ENCODE measurements at regions not wholly inside any gene's neighbourhood (a gene's known extent, or its start where the extent isn't known, plus 50 kb on each side); places are given as distances from the start of the nearest gene placed in this dataset.

- no peak overlapping the region for H3K18ac ChIP-seq (ENCODE audit: extremely low read depth, low read length)
- TF ChIP-seq GABPA (IDR thresholded peaks at IDR 0.05; ENCODE audit: borderline replicate concordance, insufficient read depth, low read length) (no peak), SP4 (IDR thresholded peaks at IDR 0.05; ENCODE audit: low read length) (no peak), JUND (IDR thresholded peaks at IDR 0.05; ENCODE audit: low read length) (no peak), RBBP5 (IDR thresholded peaks at IDR 0.05; ENCODE audit: borderline replicate concordance, low read depth, low read length) (no peak), SUZ12 (IDR thresholded peaks at IDR 0.05; ENCODE audit: low read length) (no peak), BRCA1 (IDR thresholded peaks at IDR 0.05; ENCODE audit: low read depth, low read length) (no peak), CEBPB (IDR thresholded peaks at IDR 0.05; ENCODE audit: low read depth, low read length) (no peak), CHD2 (IDR thresholded peaks at IDR 0.05; ENCODE audit: low read length) (no peak)
- H3K56ac ChIP-seq (replicated peaks; ENCODE audit: insufficient read length, low read depth, low read length) = no peak overlapping the region
- no peak for FAIRE-seq
- no peaks in the 10 kb centered on the region for H3K79me1 ChIP-seq (ENCODE audit: low read depth, low read length)
- no peak overlapping the region for H3K4me3 ChIP-seq (ENCODE audit: extremely low read depth in 1 of 4, insufficient read depth in 2 of 4, low read depth in 3 of 4, low read length in 4 of 4)
- H3K27me3 ChIP-seq (replicated peaks in 1 of 4; ENCODE audit: control insufficient read depth in 3 of 4, extremely low read depth in 1 of 4, insufficient read depth in 3 of 4, low read length in 3 of 4) = no peaks in the 10 kb centered on the region; a peak in 1 of 7 replicates
- H3K23me2 ChIP-seq (ENCODE audit: low read depth, low read length) = no peaks in the 10 kb centered on the region
- CTCF ChIA-PET (ENCODE audit: partially characterized antibody) = interaction anchor here (1.0 to 1.3 kb wide), 2 partner anchors 12 to 83 kb away, joined by 3 to 5 read pairs; no protein-coding TSS in a partner anchor
- no peak overlapping the region for H4K8ac ChIP-seq (ENCODE audit: extremely low read depth, insufficient read depth, low read length)
- no peaks in the 10 kb centered on the region for H3K79me2 ChIP-seq (ENCODE audit: control insufficient read depth in 1 of 2, insufficient read depth in 2 of 2, low read length in 2 of 2)
- H2BK15ac ChIP-seq (ENCODE audit: low read length) = no peak overlapping the region
- no peak overlapping the region for H2BK12ac ChIP-seq (ENCODE audit: low read depth, low read length)
- H3K9ac ChIP-seq (replicated peaks in 1 of 4; ENCODE audit: extremely low read depth in 1 of 4, low read depth in 3 of 4, low read length in 3 of 4) = no peak overlapping the region
- H2BK5ac ChIP-seq (ENCODE audit: low read depth, low read length) = no peak overlapping the region
- H4K5ac ChIP-seq (ENCODE audit: insufficient read length, low read depth, low read length) = no peak overlapping the region
- 92% methylated on average over 5 of the region's 5 CpGs; no CpG with 5 or more reads in 1 of the 2 experiments for WGBS, 2 experiments (ENCODE audit: extremely low coverage in 1 of 2, insufficient coverage in 1 of 2, insufficient read length in 1 of 2, insufficient replicate concordance in 2 of 2, low coverage in 1 of 2, low lambda C conversion rate in 2 of 2, missing lambda C conversion rate in 1 of 2)
- H3K4me1 ChIP-seq (replicated peaks in 1 of 4; ENCODE audit: control insufficient read depth in 3 of 4, insufficient read depth in 4 of 4, low read length in 3 of 4) = peaks cover 0 to 11% (median 3%) of the 10 kb centered on the region in 4 experiments; a peak in 4 of 7 replicates
- no peak for DNase-seq (ENCODE audit: low read depth in 1 of 2, low spot score in 2 of 2)
- peak overlapping the region; percentile 26 for H2BK120ac ChIP-seq (replicated peaks; ENCODE audit: low read depth, low read length)
- H4K91ac ChIP-seq (replicated peaks; ENCODE audit: insufficient read length, low read length) = no peak overlapping the region
- no peak overlapping the region for H2AK5ac ChIP-seq (ENCODE audit: low read depth, low read length)
- 0 out of 2 replicates have a peak overlapping the region, but pooled peaks have one; percentile 35 for H2AFZ ChIP-seq (ENCODE audit: low read length)
- H3K4me2 ChIP-seq (ENCODE audit: insufficient read depth in 1 of 2, low read depth in 2 of 2, low read length in 2 of 2) = no peak overlapping the region
- no peak overlapping the region for H3K4ac ChIP-seq (replicated peaks; ENCODE audit: insufficient read length, low read depth, low read length)
- no peak overlapping the region for H2BK20ac ChIP-seq (ENCODE audit: low read length)
- no peaks in the 10 kb centered on the region for H3K9me3 ChIP-seq (ENCODE audit: insufficient read depth in 2 of 2, low read depth in 1 of 2, low read length in 1 of 2)
- H3K14ac ChIP-seq (ENCODE audit: insufficient read length) = no peak overlapping the region
- POLR2A ChIA-PET (ENCODE audit: partially characterized antibody) = no interaction called here
- no peak overlapping the region for H3K23ac ChIP-seq (ENCODE audit: insufficient read length)
- no peak overlapping the region for H3K27ac ChIP-seq (ENCODE audit: low read depth, low read length)
- H4K20me1 ChIP-seq (replicated peaks in 1 of 2; ENCODE audit: control insufficient read depth in 1 of 2, insufficient read depth in 2 of 2, low read length in 2 of 2) = no peaks in the 10 kb centered on the region
- H3K36me3 ChIP-seq (ENCODE audit: control insufficient read depth in 2 of 4, insufficient read depth in 4 of 4, low read length in 3 of 4) = no peaks in the 10 kb centered on the region
Measured at GRCh38 chr4:81550388-81550859, 78.7 kb upstream of the RASGEF1B start.

Measured in H1 (cell line).